ENCODE measurements at regions not wholly inside any gene's neighbourhood (a gene's known extent, or its start where the extent isn't known, plus 50 kb on each side); places are given as distances from the start of the nearest gene placed in this dataset.
"Not testable (repeated sequence)": the region's sequence is repeated elsewhere in the genome, so short reads cannot be mapped to it uniquely, and the experiment has no call there.

- DNase-seq: no peak
Observed at GRCh38 chr5:106072208-106072607, 1598.5 kb downstream of the EFNA5 start.

- no peak for DNase-seq
Observed at GRCh38 chr5:106047341-106047740, 1623.4 kb downstream of the EFNA5 start.

- DNase-seq: not testable (repeated sequence)
Observed at GRCh38 chr5:106032069-106032468, 1638.7 kb downstream of the EFNA5 start.

- no peak for DNase-seq
Observed at GRCh38 chr5:106028314-106028713, 1642.4 kb downstream of the EFNA5 start.

GRCh38 chr5:106020894-106021293 is 1649.8 kb downstream of the EFNA5 start:
- no peak for DNase-seq

GRCh38 chr5:106019261-106019660 is 1651.5 kb downstream of the EFNA5 start:
- DNase-seq: no peak

- DNase-seq: no peak
Observed at GRCh38 chr5:106017243-106017857, 1653.4 kb downstream of the EFNA5 start.

GRCh38 chr5:106014262-106014661 is 1656.5 kb downstream of the EFNA5 start:
- no peak for DNase-seq

- no peak for DNase-seq
Observed at GRCh38 chr5:106006242-106006641, 1664.5 kb downstream of the EFNA5 start.

- not testable (repeated sequence) for DNase-seq
Observed at GRCh38 chr5:105998991-105999390, 1671.7 kb downstream of the EFNA5 start.

- no peak for DNase-seq
Observed at GRCh38 chr5:105993027-105993426, 1677.7 kb downstream of the EFNA5 start.

- DNase-seq: no peak
Observed at GRCh38 chr5:105982526-105982925, 1688.2 kb downstream of the EFNA5 start.

- DNase-seq: no peak
Observed at GRCh38 chr5:105978011-105978410, 1692.7 kb downstream of the EFNA5 start.

GRCh38 chr5:105977163-105977562 is 1693.6 kb downstream of the EFNA5 start:
- no peak for DNase-seq

GRCh38 chr5:105970919-105971318 is 1699.8 kb downstream of the EFNA5 start:
- no peak for DNase-seq

GRCh38 chr5:105968981-105969380 is 1701.8 kb downstream of the EFNA5 start:
- no peak for DNase-seq

GRCh38 chr5:105963696-105964255 is 1707.0 kb downstream of the EFNA5 start:
- DNase-seq: no peak

GRCh38 chr5:105961572-105961971 is 1709.2 kb downstream of the EFNA5 start:
- no peak for DNase-seq

GRCh38 chr5:105956456-105957196 is 1714.1 kb downstream of the EFNA5 start:
- no peak for DNase-seq

- no peak for DNase-seq
Observed at GRCh38 chr5:105954341-105954740, 1716.4 kb downstream of the EFNA5 start.

GRCh38 chr5:105953616-105954015 is 1717.1 kb downstream of the EFNA5 start:
- no peak for DNase-seq

GRCh38 chr5:105952875-105953274 is 1717.9 kb downstream of the EFNA5 start:
- DNase-seq: no peak

- DNase-seq: no peak
Observed at GRCh38 chr5:105947461-105947860, 1723.3 kb downstream of the EFNA5 start.

- no peak for DNase-seq
Observed at GRCh38 chr5:105945203-105945972, 1725.3 kb downstream of the EFNA5 start.
